ENCODE measurements at regions not wholly inside any gene's neighbourhood (a gene's known extent, or its start where the extent isn't known, plus 50 kb on each side); places are given as distances from the start of the nearest gene placed in this dataset.
"Not testable (repeated sequence)": the region's sequence is repeated elsewhere in the genome, so short reads cannot be mapped to it uniquely, and the experiment has no call there.

DNA sequence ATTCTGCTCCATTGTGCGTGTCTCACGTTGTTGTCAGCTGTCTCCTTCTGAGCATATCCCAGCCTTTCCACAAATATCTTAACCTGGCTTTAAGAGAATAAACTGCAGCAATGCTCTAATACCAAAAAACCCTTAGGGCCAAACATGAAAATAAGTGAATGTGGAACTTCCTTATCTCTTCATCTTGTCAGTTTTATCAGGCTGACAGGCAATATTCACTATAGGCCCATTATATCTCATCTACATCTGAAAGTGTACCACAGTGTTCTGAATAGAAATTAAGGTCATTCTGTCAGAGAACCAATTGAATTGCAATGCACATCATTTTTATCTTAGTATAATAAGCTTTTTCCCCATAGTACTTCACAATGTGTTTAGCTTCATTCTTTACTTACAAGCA, 933.1 kb upstream of the FBXO33 start:
- DNase-seq (ENCODE audit: low read depth) = no peak

DNA sequence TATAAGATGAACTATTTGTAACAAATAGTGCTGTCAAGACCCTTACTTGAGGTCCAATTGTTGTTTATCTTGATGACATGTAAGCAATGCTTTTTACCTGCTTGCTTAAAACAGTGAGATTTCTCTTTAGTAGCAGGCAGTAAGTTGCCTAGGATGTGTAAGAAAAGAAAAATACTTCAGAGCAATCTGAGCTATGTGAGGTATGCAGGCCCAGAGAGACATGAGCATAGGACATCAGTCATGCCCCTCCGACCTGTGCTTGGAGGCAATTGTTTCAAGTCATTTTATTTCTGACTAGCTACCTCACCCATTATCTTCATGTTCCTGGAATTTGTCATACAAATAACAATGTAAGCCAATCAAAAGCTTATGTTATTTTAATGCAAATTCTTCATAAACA, 930.6 kb upstream of the FBXO33 start:
- no peak for DNase-seq (ENCODE audit: low read depth)

- no peak for DNase-seq (ENCODE audit: low read depth)
Measured at GRCh38 chr14:40354754-40355153, 922.5 kb upstream of the FBXO33 start.

- DNase-seq (ENCODE audit: low read depth) = not testable (repeated sequence)
Measured at GRCh38 chr14:40348104-40348503, 915.9 kb upstream of the FBXO33 start.

DNA sequence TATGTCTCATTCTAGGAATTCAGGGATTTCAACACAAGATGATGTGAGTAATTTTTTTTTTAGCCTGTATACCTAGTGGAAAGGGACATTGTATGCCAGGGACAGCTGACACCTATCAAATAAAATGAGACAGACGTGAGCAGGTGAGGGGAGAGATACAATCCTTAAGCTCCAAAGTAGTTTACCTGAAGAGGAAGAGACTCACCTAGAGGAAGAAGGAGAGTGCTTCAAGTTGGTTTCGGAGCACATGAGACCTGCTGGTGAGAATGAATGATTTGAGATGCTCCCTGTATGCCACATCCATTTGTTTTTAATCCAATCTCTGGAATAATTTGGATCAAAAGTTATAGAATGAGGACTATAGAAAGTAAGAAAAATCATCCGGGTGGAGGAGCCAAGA, 915.4 kb upstream of the FBXO33 start:
- no peak for DNase-seq (ENCODE audit: low read depth)

- no peak for DNase-seq (ENCODE audit: low read depth)
Measured at GRCh38 chr14:40346275-40346674, 914.0 kb upstream of the FBXO33 start.

DNA sequence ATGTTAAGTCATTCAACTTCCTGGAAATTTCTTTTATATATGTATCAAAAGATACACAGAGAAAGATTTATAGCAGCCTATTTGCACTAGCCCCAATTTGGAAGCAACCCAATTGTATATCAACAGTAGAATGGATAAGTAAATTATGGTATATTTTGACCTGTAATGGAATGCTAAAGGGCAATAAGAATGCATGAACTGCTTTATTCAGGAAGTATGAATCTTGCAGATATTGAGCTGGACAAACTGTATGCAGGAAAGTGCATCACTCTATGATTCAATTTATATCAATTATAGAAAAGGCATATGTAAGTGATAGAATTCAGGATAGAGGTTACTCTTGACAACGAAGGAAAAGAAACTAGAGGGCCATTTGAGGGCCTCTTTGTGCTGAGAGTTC, 913.1 kb upstream of the FBXO33 start:
- no peak for DNase-seq (ENCODE audit: low read depth)

DNA sequence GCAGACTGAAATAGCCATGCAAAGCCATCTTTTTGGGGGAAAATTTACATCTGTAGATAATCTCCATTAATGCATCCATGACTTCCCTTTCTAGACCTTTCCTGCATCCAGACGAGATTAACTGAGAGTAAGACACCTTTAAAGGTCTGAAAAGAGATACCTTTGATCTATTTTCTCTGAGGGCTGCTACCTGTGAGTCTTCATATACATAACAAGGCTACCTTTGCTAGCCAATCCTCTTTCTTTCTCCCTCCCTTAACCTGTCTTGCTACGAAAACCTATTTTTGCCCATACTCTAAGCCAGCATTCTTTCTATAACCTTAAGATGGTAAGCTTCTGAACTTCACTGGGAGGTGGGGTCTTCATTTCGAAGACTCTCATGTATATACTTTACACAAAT, 908.5 kb upstream of the FBXO33 start:
- DNase-seq (ENCODE audit: low read depth) = no peak

DNA sequence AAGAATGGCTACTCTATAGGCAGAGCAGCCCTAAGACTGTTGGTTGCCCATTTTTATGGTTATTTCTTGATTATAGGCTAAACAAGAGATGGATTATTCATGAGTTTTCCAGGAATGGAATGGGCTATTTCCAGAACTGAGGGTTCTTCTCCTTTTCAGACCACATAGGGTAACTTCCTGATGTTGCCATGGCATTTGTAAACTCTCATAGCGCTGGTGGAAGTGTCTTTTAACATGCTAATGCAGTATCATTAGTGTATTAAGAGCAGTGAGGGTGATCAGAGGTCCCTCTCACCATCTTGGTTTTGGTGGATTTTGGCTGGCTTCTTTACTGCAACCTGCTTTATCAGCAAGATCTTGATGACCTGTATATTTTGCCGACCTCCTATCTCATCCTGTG, 904.6 kb upstream of the FBXO33 start:
- no peak for DNase-seq (ENCODE audit: low read depth)

GRCh38 chr14:40326519-40326918, 894.3 kb upstream of the FBXO33 start:
- not testable (repeated sequence) for DNase-seq (ENCODE audit: low read depth)

- no peak for DNase-seq (ENCODE audit: low read depth)
Measured at GRCh38 chr14:40318211-40318719, 886.0 kb upstream of the FBXO33 start.

DNA sequence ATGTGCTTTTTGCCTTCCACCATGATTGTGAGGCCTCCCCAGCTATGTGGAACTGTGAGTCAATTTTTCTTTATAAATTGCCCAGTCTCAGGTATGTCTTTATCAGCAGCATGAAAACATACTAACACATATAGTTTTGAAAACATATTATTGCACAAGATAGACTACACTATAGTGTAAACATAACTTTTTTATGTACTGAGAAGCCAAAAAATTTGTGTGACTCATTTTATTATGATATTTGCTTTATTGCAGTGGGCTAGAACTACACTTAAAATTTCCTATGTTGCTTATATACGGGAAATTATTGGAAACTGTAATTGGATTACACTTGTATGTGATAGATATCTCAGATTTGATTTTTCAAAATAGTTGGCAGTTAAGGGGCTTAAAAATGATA, 885.5 kb upstream of the FBXO33 start:
- no peak for DNase-seq (ENCODE audit: low read depth)

DNA sequence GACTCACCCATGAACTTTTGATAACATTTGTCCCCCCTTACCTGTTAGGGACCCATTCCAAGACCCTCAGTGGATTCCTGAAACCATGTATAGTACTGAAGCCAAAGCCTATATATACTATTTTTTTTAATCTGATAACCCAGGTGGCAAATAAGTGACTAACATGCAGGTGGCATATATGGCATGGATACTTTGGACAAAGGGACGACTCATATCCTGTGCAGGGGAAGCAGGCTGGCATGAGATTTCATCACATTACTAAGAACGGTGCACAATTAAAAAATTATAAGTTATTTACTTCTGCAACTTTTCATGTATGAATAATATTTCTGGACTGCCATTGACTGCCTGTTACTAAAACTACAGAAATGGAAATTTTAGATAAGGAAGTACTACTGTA, 880.1 kb upstream of the FBXO33 start:
- no peak for DNase-seq (ENCODE audit: low read depth)

DNA sequence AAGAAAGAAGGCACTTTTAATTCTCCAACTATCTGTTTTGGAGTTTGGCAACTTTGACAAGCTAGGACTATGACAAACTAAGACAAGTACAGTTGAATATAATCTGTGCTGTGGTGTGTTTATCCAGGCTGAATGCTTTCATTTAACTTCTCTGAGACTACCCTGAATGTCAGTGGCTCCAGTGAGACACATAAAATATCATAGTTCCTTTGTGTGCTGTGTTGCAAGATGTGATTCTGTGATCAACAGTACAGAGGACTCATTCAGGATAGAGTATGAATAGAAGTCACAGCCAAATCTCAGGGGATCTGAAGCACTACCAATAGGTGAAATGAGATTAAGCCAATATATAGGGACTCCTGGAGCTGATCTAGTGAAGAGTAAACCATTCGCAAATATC, 876.9 kb upstream of the FBXO33 start:
- no peak for DNase-seq (ENCODE audit: low read depth)

DNA sequence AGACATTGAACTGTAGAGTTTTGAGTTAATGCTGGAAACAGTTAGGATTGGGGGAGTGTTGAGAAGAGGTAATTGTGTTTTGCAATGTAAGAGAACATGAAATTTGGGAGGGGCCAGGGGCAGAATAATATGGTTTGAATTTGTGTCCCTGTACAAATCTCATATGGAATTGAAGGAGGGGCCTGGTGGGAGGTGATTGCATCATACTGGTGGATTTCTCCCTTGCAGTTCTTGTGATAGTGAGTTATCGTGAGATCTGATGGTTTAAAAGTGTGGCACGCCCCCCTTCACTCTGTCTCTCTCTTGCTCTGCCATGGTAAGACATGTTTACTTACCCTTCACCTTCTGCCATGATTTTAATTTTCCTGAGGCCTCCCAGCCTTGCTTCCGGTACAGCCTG, 876.0 kb upstream of the FBXO33 start:
- DNase-seq (ENCODE audit: low read depth) = no peak

DNA sequence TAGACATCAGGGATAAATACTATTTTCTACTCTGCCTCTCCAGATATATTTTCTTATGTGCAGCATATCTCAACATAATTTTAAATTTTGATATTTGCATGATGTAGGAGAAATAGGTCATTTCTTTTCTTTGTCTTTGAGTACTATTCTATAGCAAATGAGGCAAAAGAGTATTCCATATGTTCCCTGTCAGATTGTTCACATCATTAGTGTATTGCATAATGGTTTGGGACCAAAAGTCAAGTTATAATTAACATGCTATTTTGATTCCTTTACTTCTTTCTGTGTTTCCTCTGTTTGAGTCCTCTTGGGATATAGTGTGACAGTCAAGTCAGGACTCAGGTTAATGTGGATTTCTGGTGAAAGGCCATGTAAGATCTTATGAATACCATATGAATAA, 864.6 kb upstream of the FBXO33 start:
- DNase-seq (ENCODE audit: low read depth) = no peak

- no peak for DNase-seq (ENCODE audit: low read depth)
Measured at GRCh38 chr14:40292664-40293063, 860.4 kb upstream of the FBXO33 start.

- DNase-seq (ENCODE audit: low read depth) = no peak
Measured at GRCh38 chr14:40282196-40282595, 850.0 kb upstream of the FBXO33 start.

GRCh38 chr14:40280652-40281051, 848.4 kb upstream of the FBXO33 start:
- DNase-seq (ENCODE audit: low read depth) = no peak

- no peak for DNase-seq (ENCODE audit: low read depth)
Measured at GRCh38 chr14:40273417-40273816, 841.2 kb upstream of the FBXO33 start.

GRCh38 chr14:40271480-40271879, 839.2 kb upstream of the FBXO33 start:
- no peak for DNase-seq (ENCODE audit: low read depth)

- DNase-seq (ENCODE audit: low read depth) = no peak
Measured at GRCh38 chr14:40269436-40269835, 837.2 kb upstream of the FBXO33 start.

DNA sequence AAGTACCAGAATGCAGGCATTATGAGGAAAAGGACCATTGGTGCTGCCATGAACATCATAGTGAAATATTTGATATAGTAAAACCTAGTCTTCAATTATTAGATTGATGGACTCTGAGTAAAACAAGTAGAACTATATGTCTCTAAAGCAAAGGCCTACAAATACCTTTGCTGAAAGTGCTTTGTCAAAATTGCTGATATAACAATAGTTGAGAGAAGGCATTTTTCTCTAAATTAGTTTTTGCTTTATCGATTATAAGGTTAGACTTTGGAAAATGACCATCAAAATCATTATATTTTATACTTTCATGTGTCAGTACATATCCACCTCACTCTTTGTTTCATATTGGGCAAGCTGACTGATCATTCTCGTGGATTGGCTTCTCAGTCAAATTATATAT, 836.0 kb upstream of the FBXO33 start:
- DNase-seq (ENCODE audit: low read depth) = no peak

DNA sequence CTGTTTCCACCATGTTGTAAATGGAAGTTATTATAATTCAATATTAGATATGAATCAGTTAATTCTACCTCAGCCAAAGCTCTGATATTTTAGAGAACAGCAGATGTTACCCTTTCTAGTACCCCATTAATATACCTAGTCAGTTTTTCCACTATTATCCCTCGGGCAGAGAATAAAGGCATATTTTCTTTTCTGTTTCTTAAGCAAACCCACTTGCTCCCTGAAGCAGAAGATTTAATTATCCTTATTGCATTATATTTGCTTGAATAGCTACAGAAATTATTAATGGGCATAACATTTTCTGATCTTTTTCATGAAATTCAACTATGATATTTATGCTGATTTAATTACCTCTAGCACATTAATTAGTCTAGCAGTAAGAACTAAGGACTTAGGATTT, 832.9 kb upstream of the FBXO33 start:
- no peak for DNase-seq (ENCODE audit: low read depth)

GRCh38 chr14:40252817-40253447, 820.7 kb upstream of the FBXO33 start:
- DNase-seq (ENCODE audit: low read depth) = no peak

Data from HS-5 (cell line).